ENCODE measurements at regions not wholly inside any gene's neighbourhood (a gene's known extent, or its start where the extent isn't known, plus 50 kb on each side); places are given as distances from the start of the nearest gene placed in this dataset.

GRCh38 chr3:160106905-160107861, 118.0 kb upstream of the C3orf80 start:
- Histone ChIP-seq H3K4me3 (no peak overlapping the region), H3K27me3 (no peaks in the 10 kb centered on the region), H3K27ac (no peak overlapping the region), H3K4me1 (no peaks in the 10 kb centered on the region), H3K9me3 (no peaks in the 10 kb centered on the region), H3K36me3 (no peaks in the 10 kb centered on the region)
- TF ChIP-seq POLR2A (IDR thresholded peaks at IDR 0.05), result no peak
- DNase-seq, result peak in 1 of 3 donors; percentile 59

- no peak overlapping the region for H3K4me3 ChIP-seq
- no peaks in the 10 kb centered on the region for H3K27me3 ChIP-seq
- H3K27ac ChIP-seq, result no peak overlapping the region
- no peak for DNase-seq
- H3K36me3 ChIP-seq, result no peaks in the 10 kb centered on the region
- H3K4me1 ChIP-seq, result no peaks in the 10 kb centered on the region
- no peak for TF ChIP-seq CTCF (IDR thresholded peaks at IDR 0.05)
- no peak for TF ChIP-seq POLR2A (IDR thresholded peaks at IDR 0.05)
- no peaks in the 10 kb centered on the region for H3K9me3 ChIP-seq
Observed at GRCh38 chr3:160108362-160108761, 116.9 kb upstream of the C3orf80 start.

GRCh38 chr3:160112481-160112880, 112.7 kb upstream of the C3orf80 start:
- Histone ChIP-seq H3K4me3 (no peak overlapping the region), H3K9me3 (no peaks in the 10 kb centered on the region), H3K4me1 (no peaks in the 10 kb centered on the region), H3K36me3 (no peaks in the 10 kb centered on the region), H3K27me3 (no peaks in the 10 kb centered on the region), H3K27ac (no peak overlapping the region)
- no peak for DNase-seq
- TF ChIP-seq CTCF (IDR thresholded peaks at IDR 0.05) (no peak), POLR2A (IDR thresholded peaks at IDR 0.05) (no peak)

GRCh38 chr3:160112996-160113395, 112.2 kb upstream of the C3orf80 start:
- H3K27ac ChIP-seq, result no peak overlapping the region
- no peaks in the 10 kb centered on the region for H3K9me3 ChIP-seq
- H3K4me3 ChIP-seq, result no peak overlapping the region
- H3K4me1 ChIP-seq, result no peaks in the 10 kb centered on the region
- no peaks in the 10 kb centered on the region for H3K27me3 ChIP-seq
- TF ChIP-seq POLR2A (IDR thresholded peaks at IDR 0.05) (no peak), CTCF (IDR thresholded peaks at IDR 0.05) (no peak)
- H3K36me3 ChIP-seq, result no peaks in the 10 kb centered on the region
- no peak for DNase-seq

GRCh38 chr3:160114355-160114995, 110.7 kb upstream of the C3orf80 start:
- Histone ChIP-seq H3K36me3 (no peaks in the 10 kb centered on the region), H3K9me3 (no peaks in the 10 kb centered on the region), H3K4me3 (no peak overlapping the region), H3K4me1 (no peaks in the 10 kb centered on the region), H3K27ac (no peak overlapping the region), H3K27me3 (no peaks in the 10 kb centered on the region)
- TF ChIP-seq CTCF (IDR thresholded peaks at IDR 0.05), result no peak
- no peak for TF ChIP-seq POLR2A (IDR thresholded peaks at IDR 0.05)
- no peak for DNase-seq

GRCh38 chr3:160115387-160115786, 109.8 kb upstream of the C3orf80 start:
- no peak for DNase-seq

More at GRCh38 chr3:160115387-160115786, 109.8 kb upstream of the C3orf80 start:
- Histone ChIP-seq H3K4me1 (no peaks in the 10 kb centered on the region), H3K9me3 (no peaks in the 10 kb centered on the region), H3K36me3 (no peaks in the 10 kb centered on the region), H3K27ac (no peak overlapping the region), H3K27me3 (no peaks in the 10 kb centered on the region), H3K4me3 (no peak overlapping the region)
- TF ChIP-seq CTCF (IDR thresholded peaks at IDR 0.05), result no peak
- no peak for TF ChIP-seq POLR2A (IDR thresholded peaks at IDR 0.05)
